Colonic mucosa (tissue), 4 donors: ENCODE measurements at regions not wholly inside any gene's neighbourhood (a gene's known extent, or its start where the extent isn't known, plus 50 kb on each side); places are given as distances from the start of the nearest gene placed in this dataset.

Experiments used
- DNase-seq: peaks from one replicate; pipeline ENCODE4 v3.0.0-alpha.2; 2020
- H3K27ac ChIP-seq: fragments of 200-600 bp; one replicate; pipeline ENCODE4 v1.8.0; 2021
- H3K27me3 ChIP-seq: fragments of 200-600 bp; one replicate; pipeline ENCODE4 v1.8.0; 2021
- H3K36me3 ChIP-seq: fragments of 200-600 bp; one replicate; pipeline ENCODE4 v1.8.0; 2021
- H3K4me1 ChIP-seq: fragments of 200-600 bp; one replicate; pipeline ENCODE4 v1.8.0; 2021; ENCODE audit warnings: mild to moderate bottlenecking
- H3K4me3 ChIP-seq: fragments of 200-600 bp; one replicate; pipeline ENCODE4 v1.8.0; 2021
- H3K9ac ChIP-seq, 2 donors: one replicate each; pipeline ENCODE4 v1.7.0; 2013; ENCODE audit warnings: control low read depth in 2 of 2, low read depth in 2 of 2, low read length in 2 of 2
- H3K9me3 ChIP-seq: fragments of 200-600 bp; one replicate; pipeline ENCODE4 v1.8.0; 2021
- CTCF ChIP-seq: fragments of 200-600 bp; IDR thresholded peaks from one replicate; pipeline ENCODE4 v1.8.0; 2022; ENCODE audit warnings: antibody characterized with exemption, mild to moderate bottlenecking
- intact Hi-C: fragments of 100-400 bp; cut with DNase I; formaldehyde crosslinking; loops from one replicate; pipeline ENCODE4 v1.14.1; 2022
- donor health status: healthy.
- donor health status: DM: no; HTN: no; CAD: no.
- donor health status: DM: no; HTN: no; CAD: no.

- TF ChIP-seq CTCF, result no peak
- no peaks in the 10 kb centered on the region for H3K27me3 ChIP-seq
- intact Hi-C loops, result no loop called here
- H3K9me3 ChIP-seq, result no peaks in the 10 kb centered on the region
- no peak for DNase-seq
- H3K9ac ChIP-seq, result no peak overlapping the region
- no peaks in the 10 kb centered on the region for H3K4me1 ChIP-seq
- H3K4me3 ChIP-seq, result no peak overlapping the region
- no peak overlapping the region for H3K27ac ChIP-seq
- H3K36me3 ChIP-seq, result no peaks in the 10 kb centered on the region
Observed at GRCh38 chr16:65285128-65286048, 163.5 kb upstream of the CDH11 start.

- no peak for TF ChIP-seq CTCF
- Histone ChIP-seq H3K9ac (no peak overlapping the region), H3K27ac (no peak overlapping the region), H3K9me3 (no peaks in the 10 kb centered on the region), H3K36me3 (no peaks in the 10 kb centered on the region), H3K4me1 (no peaks in the 10 kb centered on the region), H3K4me3 (no peak overlapping the region), H3K27me3 (no peaks in the 10 kb centered on the region)
- no peak for DNase-seq
- intact Hi-C loops, result no loop called here
Observed at GRCh38 chr16:65284626-65285025, 162.8 kb upstream of the CDH11 start.

GRCh38 chr16:65283181-65283651 lies 161.4 kb upstream of the CDH11 start:
- TF ChIP-seq CTCF, result no peak
- Histone ChIP-seq H3K4me1 (no peaks in the 10 kb centered on the region), H3K27ac (no peak overlapping the region), H3K9me3 (no peaks in the 10 kb centered on the region), H3K9ac (no peak overlapping the region), H3K36me3 (no peaks in the 10 kb centered on the region), H3K4me3 (no peak overlapping the region), H3K27me3 (no peaks in the 10 kb centered on the region)
- intact Hi-C loops, result no loop called here
- DNase-seq, result no peak

- no peak overlapping the region for H3K4me3 ChIP-seq
- intact Hi-C loops, result no loop called here
- H3K27me3 ChIP-seq, result no peaks in the 10 kb centered on the region
- H3K9me3 ChIP-seq, result no peaks in the 10 kb centered on the region
- H3K9ac ChIP-seq, result no peak overlapping the region
- no peaks in the 10 kb centered on the region for H3K36me3 ChIP-seq
- TF ChIP-seq CTCF, result no peak
- no peak overlapping the region for H3K27ac ChIP-seq
- no peak for DNase-seq
- H3K4me1 ChIP-seq, result no peaks in the 10 kb centered on the region
Observed at GRCh38 chr16:65281586-65281985, 159.7 kb upstream of the CDH11 start.

GRCh38 chr16:65280845-65281512 lies 159.1 kb upstream of the CDH11 start:
- no peak for DNase-seq
- H3K4me3 ChIP-seq, result no peak overlapping the region
- no peak overlapping the region for H3K9ac ChIP-seq
- TF ChIP-seq CTCF, result no peak
- H3K27me3 ChIP-seq, result no peaks in the 10 kb centered on the region
- no peaks in the 10 kb centered on the region for H3K4me1 ChIP-seq
- H3K36me3 ChIP-seq, result no peaks in the 10 kb centered on the region
- H3K27ac ChIP-seq, result no peak overlapping the region
- intact Hi-C loops, result no loop called here
- H3K9me3 ChIP-seq, result no peaks in the 10 kb centered on the region
